Testis (tissue), 2 donors: ENCODE measurements at regions not wholly inside any gene's neighbourhood (a gene's known extent, or its start where the extent isn't known, plus 50 kb on each side); places are given as distances from the start of the nearest gene placed in this dataset.

ENCODE experiments used
- CTCF ChIP-seq, 3 experiments: fragments of 450-650 bp in 2 of 3; fragments of 200-600 bp in 1 of 3; sonication (generic) in 1 of 3; IDR thresholded peaks; one replicate each; pipeline ENCODE4 v1.5.1; 2016 to 2019; ENCODE audit warnings: antibody characterized with exemption in 3 of 3, mild to moderate bottlenecking in 2 of 3, moderate library complexity in 1 of 3
- POLR2A ChIP-seq: fragments of 450-650 bp; IDR thresholded peaks from one replicate; pipeline ENCODE4 v1.6.1; 2017; ENCODE audit warnings: antibody characterized with exemption, mild to moderate bottlenecking, moderate library complexity

- TF ChIP-seq POLR2A (no peak), CTCF (IDR thresholded peaks at IDR 0.05) (no peak)
These were observed 124.8 kb upstream of the EOLA2 start for GRCh38 chrX:150063138-150063518.
